ENCODE measurements at regions not wholly inside any gene's neighbourhood (a gene's known extent, or its start where the extent isn't known, plus 50 kb on each side); places are given as distances from the start of the nearest gene placed in this dataset.

DNA sequence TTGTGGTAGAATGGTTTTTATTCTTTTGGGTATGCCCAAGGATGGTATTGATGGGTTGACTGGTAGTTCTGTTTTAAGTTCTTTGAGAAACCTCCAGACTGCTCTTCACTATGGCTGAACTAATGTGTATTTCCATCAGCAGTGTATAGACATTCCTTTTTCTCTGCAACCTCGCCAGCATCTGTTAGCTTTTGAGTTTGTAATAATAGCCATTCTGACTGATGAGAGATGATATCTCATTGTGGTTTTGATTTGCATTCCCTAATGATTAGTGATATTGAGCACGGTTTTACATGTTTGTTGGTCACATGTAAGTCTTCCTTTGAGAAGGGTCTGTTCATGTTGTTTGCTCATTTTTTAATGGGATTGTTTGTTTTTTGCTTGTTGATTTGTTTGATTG, 1348.7 kb upstream of the NXPH2 start:
- H3K79me2 ChIP-seq (ENCODE audit: control insufficient read depth, insufficient read depth, low read length) = no peaks in the 10 kb centered on the region
- H3K9me3 ChIP-seq (ENCODE audit: control insufficient read depth, low read depth, low read length) = no peaks in the 10 kb centered on the region
- no peak for TF ChIP-seq EZH2 (IDR thresholded peaks at IDR 0.05; ENCODE audit: low read length)
- TF ChIP-seq, protein P1, sequence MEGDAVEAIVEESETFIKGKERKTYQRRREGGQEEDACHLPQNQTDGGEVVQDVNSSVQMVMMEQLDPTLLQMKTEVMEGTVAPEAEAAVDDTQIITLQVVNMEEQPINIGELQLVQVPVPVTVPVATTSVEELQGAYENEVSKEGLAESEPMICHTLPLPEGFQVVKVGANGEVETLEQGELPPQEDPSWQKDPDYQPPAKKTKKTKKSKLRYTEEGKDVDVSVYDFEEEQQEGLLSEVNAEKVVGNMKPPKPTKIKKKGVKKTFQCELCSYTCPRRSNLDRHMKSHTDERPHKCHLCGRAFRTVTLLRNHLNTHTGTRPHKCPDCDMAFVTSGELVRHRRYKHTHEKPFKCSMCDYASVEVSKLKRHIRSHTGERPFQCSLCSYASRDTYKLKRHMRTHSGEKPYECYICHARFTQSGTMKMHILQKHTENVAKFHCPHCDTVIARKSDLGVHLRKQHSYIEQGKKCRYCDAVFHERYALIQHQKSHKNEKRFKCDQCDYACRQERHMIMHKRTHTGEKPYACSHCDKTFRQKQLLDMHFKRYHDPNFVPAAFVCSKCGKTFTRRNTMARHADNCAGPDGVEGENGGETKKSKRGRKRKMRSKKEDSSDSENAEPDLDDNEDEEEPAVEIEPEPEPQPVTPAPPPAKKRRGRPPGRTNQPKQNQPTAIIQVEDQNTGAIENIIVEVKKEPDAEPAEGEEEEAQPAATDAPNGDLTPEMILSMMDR (optimal IDR thresholded peaks at IDR 0.05 in 1 of 3, IDR thresholded peaks at IDR 0.05 in 1 of 3, conservative IDR thresholded peaks at IDR 0.05 in 1 of 3; ENCODE audit: extremely low read depth in 1 of 3, insufficient read depth in 2 of 3, low read length in 3 of 3) = no peak
- no peak overlapping the region for H3K4me2 ChIP-seq (ENCODE audit: control insufficient read depth, extremely low read depth, insufficient read depth, low read depth, low read length)
- FAIRE-seq (no peak), DNase-seq (ENCODE audit: low read depth, low spot score) (no peak)
- H4K20me1 ChIP-seq (ENCODE audit: control insufficient read depth, extremely low read depth, insufficient read depth, low read length) = no peaks in the 10 kb centered on the region
- no peak overlapping the region for H3K27ac ChIP-seq (ENCODE audit: control insufficient read depth, insufficient read depth, low read length)
- no peaks in the 10 kb centered on the region for H3K4me1 ChIP-seq (ENCODE audit: control insufficient read depth, extremely low read depth, insufficient read depth, low read length)
- H2AFZ ChIP-seq (ENCODE audit: control insufficient read depth, low read length) = no peak overlapping the region
- no peaks in the 10 kb centered on the region for H3K27me3 ChIP-seq (ENCODE audit: control insufficient read depth, extremely low read depth, insufficient read depth, low read length)
- no peaks in the 10 kb centered on the region for H3K9me1 ChIP-seq (ENCODE audit: control insufficient read depth, extremely low read depth, insufficient read depth, low read length)
- no peaks in the 10 kb centered on the region for H3K36me3 ChIP-seq (ENCODE audit: control insufficient read depth in 2 of 2, extremely low read depth in 1 of 2, insufficient read depth in 2 of 2, low read length in 2 of 2)
- no peak overlapping the region for H3K9ac ChIP-seq (ENCODE audit: control insufficient read depth, extremely low read depth, insufficient read depth, low read length)
- no peak overlapping the region for H3K4me3 ChIP-seq (ENCODE audit: control insufficient read depth in 2 of 3, extremely low read depth in 1 of 3, insufficient read depth in 2 of 3, low read depth in 1 of 3, low read length in 3 of 3)
- dilution Hi-C loops (cut with MboI; ENCODE audit: extremely low pct_ligation_motif_present, low sequenced_read_pairs) = no loop called here

DNA sequence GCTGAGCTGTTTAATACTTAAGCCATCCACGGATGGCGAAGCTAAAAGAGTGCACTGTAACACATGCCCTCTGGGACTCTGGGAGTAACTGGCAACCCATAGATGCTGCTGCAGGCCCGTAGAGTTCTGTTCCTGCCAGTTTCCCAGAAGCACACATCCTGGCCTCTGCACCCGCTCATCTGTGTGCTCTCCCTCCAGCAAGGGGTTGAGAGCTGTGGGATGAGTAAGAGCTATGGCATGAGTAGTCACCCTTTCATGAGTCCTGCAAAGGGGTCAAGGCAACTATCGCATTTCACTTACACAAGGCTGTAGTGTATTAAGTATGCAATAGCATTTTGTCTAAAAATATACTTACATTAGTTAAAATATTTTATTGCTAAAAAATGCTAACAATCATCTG, 1341.8 kb upstream of the NXPH2 start:
- TF ChIP-seq, protein P1 (optimal IDR thresholded peaks at IDR 0.05 in 1 of 3, IDR thresholded peaks at IDR 0.05 in 1 of 3, conservative IDR thresholded peaks at IDR 0.05 in 1 of 3; ENCODE audit: extremely low read depth in 1 of 3, insufficient read depth in 2 of 3, low read length in 3 of 3) = no peak
- TF ChIP-seq EZH2 (IDR thresholded peaks at IDR 0.05; ENCODE audit: low read length) = no peak
- Histone ChIP-seq H3K9ac (ENCODE audit: control insufficient read depth, extremely low read depth, insufficient read depth, low read length) (no peak overlapping the region), H3K9me3 (ENCODE audit: control insufficient read depth, low read depth, low read length) (no peaks in the 10 kb centered on the region), H3K4me2 (ENCODE audit: control insufficient read depth, extremely low read depth, insufficient read depth, low read depth, low read length) (no peak overlapping the region), H3K4me3 (ENCODE audit: control insufficient read depth in 2 of 3, extremely low read depth in 1 of 3, insufficient read depth in 2 of 3, low read depth in 1 of 3, low read length in 3 of 3) (no peak overlapping the region), H3K36me3 (ENCODE audit: control insufficient read depth in 2 of 2, extremely low read depth in 1 of 2, insufficient read depth in 2 of 2, low read length in 2 of 2) (no peaks in the 10 kb centered on the region), H3K79me2 (ENCODE audit: control insufficient read depth, insufficient read depth, low read length) (no peaks in the 10 kb centered on the region), H3K4me1 (ENCODE audit: control insufficient read depth, extremely low read depth, insufficient read depth, low read length) (no peaks in the 10 kb centered on the region), H3K27me3 (ENCODE audit: control insufficient read depth, extremely low read depth, insufficient read depth, low read length) (no peaks in the 10 kb centered on the region), H4K20me1 (ENCODE audit: control insufficient read depth, extremely low read depth, insufficient read depth, low read length) (no peaks in the 10 kb centered on the region), H3K27ac (ENCODE audit: control insufficient read depth, insufficient read depth, low read length) (no peak overlapping the region), H2AFZ (ENCODE audit: control insufficient read depth, low read length) (no peak overlapping the region), H3K9me1 (ENCODE audit: control insufficient read depth, extremely low read depth, insufficient read depth, low read length) (no peaks in the 10 kb centered on the region)
- dilution Hi-C loops (cut with MboI; ENCODE audit: extremely low pct_ligation_motif_present, low sequenced_read_pairs) = no loop called here
- FAIRE-seq (no peak), DNase-seq (ENCODE audit: low read depth, low spot score) (no peak)
